ENCODE measurements at regions not wholly inside any gene's neighbourhood (a gene's known extent, or its start where the extent isn't known, plus 50 kb on each side); places are given as distances from the start of the nearest gene placed in this dataset.

- no peak for TF ChIP-seq CHD7 (IDR thresholded peaks at IDR 0.05; ENCODE audit: insufficient replicate concordance, low read length)
Measured at GRCh38 chr1:55524006-55524405, 308.8 kb upstream of the USP24 start (continued).
